ENCODE measurements at regions not wholly inside any gene's neighbourhood (a gene's known extent, or its start where the extent isn't known, plus 50 kb on each side); places are given as distances from the start of the nearest gene placed in this dataset.

DNA sequence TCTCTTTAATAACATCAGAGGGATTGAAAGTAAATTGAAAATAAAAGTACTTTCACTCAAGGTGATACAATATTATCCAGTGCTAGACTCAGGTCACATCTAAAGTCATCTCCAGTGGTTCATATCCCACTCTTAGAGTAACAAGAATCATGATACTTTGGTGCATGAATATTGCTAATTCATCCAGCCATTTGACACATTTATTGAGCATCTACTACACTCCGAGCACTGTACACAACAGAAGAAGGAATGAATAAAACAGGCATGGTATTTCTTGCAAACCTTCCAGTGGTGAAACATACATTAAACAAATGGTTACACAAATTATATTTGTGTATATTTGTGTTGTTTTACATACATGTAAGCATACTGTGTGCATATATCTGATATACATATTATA lies 116.0 kb upstream of the TMCC3 start:
- CTCF ChIA-PET, result no interaction called here
- no TSS peak for BruUV-seq (replicated peaks)
- Histone ChIP-seq H2AFZ (ENCODE audit: low read depth, low read length, poor library complexity, severe bottlenecking) (no peak overlapping the region), H3K9ac (ENCODE audit: low read length) (no peak overlapping the region), H3K4me2 (ENCODE audit: low read length) (no peak overlapping the region), H3K36me3 (ENCODE audit: control insufficient read depth in 1 of 2, insufficient read depth in 2 of 2, low read length in 2 of 2) (no peaks in the 10 kb centered on the region), H3K4me1 (ENCODE audit: control insufficient read depth in 1 of 2, insufficient read depth in 2 of 2, low read length in 2 of 2) (peaks cover 0 to 6% of the 10 kb centered on the region in 2 experiments; a peak in 2 of 4 replicates), H4K20me1 (ENCODE audit: insufficient read depth) (no peaks in the 10 kb centered on the region), H3K9me2 (ENCODE audit: insufficient read depth) (no peaks in the 10 kb centered on the region), H3K27me3 (ENCODE audit: insufficient read depth, low read length) (no peaks in the 10 kb centered on the region), H3K79me2 (ENCODE audit: insufficient read depth, low read length) (no peaks in the 10 kb centered on the region), H3K27ac (ENCODE audit: low read depth, low read length) (no peak overlapping the region), H3K9me3 (ENCODE audit: control insufficient read depth in 1 of 2, insufficient read depth in 1 of 2, low read depth in 1 of 2, low read length in 2 of 2) (no peaks in the 10 kb centered on the region), H3K4me3 (replicated peaks in 1 of 2; ENCODE audit: low read depth in 1 of 2, low read length in 2 of 2) (no peak overlapping the region)
- POLR2A ChIA-PET, result no interaction called here
- no peak for TF ChIP-seq POLR2AphosphoS5 (IDR thresholded peaks at IDR 0.05; ENCODE audit: low read depth, low read length)
- intact Hi-C loops (cut with micrococcal nuclease), result loop anchor here (10.0 kb wide), 1 partner anchor 162 kb away; no protein-coding TSS in a partner anchor
- no peak for ATAC-seq
- DNase-seq (ENCODE audit: low read depth, low spot score), result no peak
- RAD21 ChIA-PET (ENCODE audit: low non-redundant PET in 1 of 2, low total read pairs in 2 of 2, uncharacterized antibody in 2 of 2, unreplicated experiment in 2 of 2), result no interaction called here

DNA sequence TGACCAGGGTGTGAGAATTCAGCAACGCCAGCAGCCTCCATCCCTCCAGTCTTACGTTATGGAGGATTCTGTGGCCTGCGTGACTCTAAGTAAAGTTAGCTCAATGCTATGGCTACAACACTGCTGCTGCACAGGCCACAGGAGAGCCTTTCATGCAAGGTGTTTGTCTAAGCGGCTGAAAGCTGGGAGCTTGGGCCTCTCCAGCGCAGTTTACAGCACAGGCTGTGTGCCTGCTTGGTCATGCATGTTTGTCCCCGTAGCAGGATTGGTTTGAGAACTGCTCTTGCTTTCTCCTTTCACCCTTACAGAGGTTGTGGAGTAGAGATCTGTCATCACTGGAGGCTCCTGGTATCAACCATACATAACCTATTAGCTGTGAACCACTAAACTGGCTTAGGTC lies 113.1 kb upstream of the TMCC3 start:
- POLR2A ChIA-PET, result no interaction called here
- Histone ChIP-seq H3K4me3 (replicated peaks in 1 of 2; ENCODE audit: low read depth in 1 of 2, low read length in 2 of 2) (no peak overlapping the region), H3K4me1 (ENCODE audit: control insufficient read depth in 1 of 2, insufficient read depth in 2 of 2, low read length in 2 of 2) (peaks cover 0 to 9% of the 10 kb centered on the region in 2 experiments; a peak in 2 of 4 replicates), H3K79me2 (ENCODE audit: insufficient read depth, low read length) (no peaks in the 10 kb centered on the region), H3K9me2 (ENCODE audit: insufficient read depth) (no peaks in the 10 kb centered on the region), H3K9me3 (ENCODE audit: control insufficient read depth in 1 of 2, insufficient read depth in 1 of 2, low read depth in 1 of 2, low read length in 2 of 2) (no peaks in the 10 kb centered on the region), H3K36me3 (ENCODE audit: control insufficient read depth in 1 of 2, insufficient read depth in 2 of 2, low read length in 2 of 2) (no peaks in the 10 kb centered on the region), H3K9ac (ENCODE audit: low read length) (no peak overlapping the region), H3K27me3 (ENCODE audit: insufficient read depth, low read length) (no peaks in the 10 kb centered on the region), H3K4me2 (ENCODE audit: low read length) (no peak overlapping the region), H2AFZ (ENCODE audit: low read depth, low read length, poor library complexity, severe bottlenecking) (no peak overlapping the region), H3K27ac (ENCODE audit: low read depth, low read length) (no peak overlapping the region), H4K20me1 (ENCODE audit: insufficient read depth) (no peaks in the 10 kb centered on the region)
- CTCF ChIA-PET, result interaction anchor here (0.6 to 1.9 kb wide), 3 partner anchors 9 to 112 kb away, joined by 3 to 5 read pairs (median 3); no protein-coding TSS in a partner anchor
- intact Hi-C loops (cut with micrococcal nuclease), result loop anchor here (10.0 kb wide), 1 partner anchor 159 kb away; no protein-coding TSS in a partner anchor
- no peak for DNase-seq (ENCODE audit: low read depth, low spot score)
- TF ChIP-seq TCF7L2 (IDR thresholded peaks at IDR 0.05; ENCODE audit: borderline replicate concordance, extremely low read depth, insufficient read depth, insufficient read length), result no peak
- TF ChIP-seq EGR1 (IDR thresholded peaks at IDR 0.05; ENCODE audit: low read depth), result no peak
- TF ChIP-seq, protein P1, sequence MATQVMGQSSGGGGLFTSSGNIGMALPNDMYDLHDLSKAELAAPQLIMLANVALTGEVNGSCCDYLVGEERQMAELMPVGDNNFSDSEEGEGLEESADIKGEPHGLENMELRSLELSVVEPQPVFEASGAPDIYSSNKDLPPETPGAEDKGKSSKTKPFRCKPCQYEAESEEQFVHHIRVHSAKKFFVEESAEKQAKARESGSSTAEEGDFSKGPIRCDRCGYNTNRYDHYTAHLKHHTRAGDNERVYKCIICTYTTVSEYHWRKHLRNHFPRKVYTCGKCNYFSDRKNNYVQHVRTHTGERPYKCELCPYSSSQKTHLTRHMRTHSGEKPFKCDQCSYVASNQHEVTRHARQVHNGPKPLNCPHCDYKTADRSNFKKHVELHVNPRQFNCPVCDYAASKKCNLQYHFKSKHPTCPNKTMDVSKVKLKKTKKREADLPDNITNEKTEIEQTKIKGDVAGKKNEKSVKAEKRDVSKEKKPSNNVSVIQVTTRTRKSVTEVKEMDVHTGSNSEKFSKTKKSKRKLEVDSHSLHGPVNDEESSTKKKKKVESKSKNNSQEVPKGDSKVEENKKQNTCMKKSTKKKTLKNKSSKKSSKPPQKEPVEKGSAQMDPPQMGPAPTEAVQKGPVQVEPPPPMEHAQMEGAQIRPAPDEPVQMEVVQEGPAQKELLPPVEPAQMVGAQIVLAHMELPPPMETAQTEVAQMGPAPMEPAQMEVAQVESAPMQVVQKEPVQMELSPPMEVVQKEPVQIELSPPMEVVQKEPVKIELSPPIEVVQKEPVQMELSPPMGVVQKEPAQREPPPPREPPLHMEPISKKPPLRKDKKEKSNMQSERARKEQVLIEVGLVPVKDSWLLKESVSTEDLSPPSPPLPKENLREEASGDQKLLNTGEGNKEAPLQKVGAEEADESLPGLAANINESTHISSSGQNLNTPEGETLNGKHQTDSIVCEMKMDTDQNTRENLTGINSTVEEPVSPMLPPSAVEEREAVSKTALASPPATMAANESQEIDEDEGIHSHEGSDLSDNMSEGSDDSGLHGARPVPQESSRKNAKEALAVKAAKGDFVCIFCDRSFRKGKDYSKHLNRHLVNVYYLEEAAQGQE (IDR thresholded peaks at IDR 0.05; ENCODE audit: low read depth), result no peak
- no peak for TF ChIP-seq SP1 (IDR thresholded peaks at IDR 0.05; ENCODE audit: low read depth)
- TF ChIP-seq, protein P2, sequence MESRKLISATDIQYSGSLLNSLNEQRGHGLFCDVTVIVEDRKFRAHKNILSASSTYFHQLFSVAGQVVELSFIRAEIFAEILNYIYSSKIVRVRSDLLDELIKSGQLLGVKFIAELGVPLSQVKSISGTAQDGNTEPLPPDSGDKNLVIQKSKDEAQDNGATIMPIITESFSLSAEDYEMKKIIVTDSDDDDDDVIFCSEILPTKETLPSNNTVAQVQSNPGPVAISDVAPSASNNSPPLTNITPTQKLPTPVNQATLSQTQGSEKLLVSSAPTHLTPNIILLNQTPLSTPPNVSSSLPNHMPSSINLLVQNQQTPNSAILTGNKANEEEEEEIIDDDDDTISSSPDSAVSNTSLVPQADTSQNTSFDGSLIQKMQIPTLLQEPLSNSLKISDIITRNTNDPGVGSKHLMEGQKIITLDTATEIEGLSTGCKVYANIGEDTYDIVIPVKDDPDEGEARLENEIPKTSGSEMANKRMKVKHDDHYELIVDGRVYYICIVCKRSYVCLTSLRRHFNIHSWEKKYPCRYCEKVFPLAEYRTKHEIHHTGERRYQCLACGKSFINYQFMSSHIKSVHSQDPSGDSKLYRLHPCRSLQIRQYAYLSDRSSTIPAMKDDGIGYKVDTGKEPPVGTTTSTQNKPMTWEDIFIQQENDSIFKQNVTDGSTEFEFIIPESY (IDR thresholded peaks at IDR 0.05; ENCODE audit: extremely low read depth, insufficient replicate concordance, low read length), result no peak
- TF ChIP-seq, protein P3, sequence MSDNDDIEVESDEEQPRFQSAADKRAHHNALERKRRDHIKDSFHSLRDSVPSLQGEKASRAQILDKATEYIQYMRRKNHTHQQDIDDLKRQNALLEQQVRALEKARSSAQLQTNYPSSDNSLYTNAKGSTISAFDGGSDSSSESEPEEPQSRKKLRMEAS (IDR thresholded peaks at IDR 0.05), result no peak
- no peak for TF ChIP-seq FOSL1 (IDR thresholded peaks at IDR 0.05; ENCODE audit: low read depth)
- no peak for TF ChIP-seq SIN3A (IDR thresholded peaks at IDR 0.05; ENCODE audit: low read depth)
- TF ChIP-seq, protein P4, sequence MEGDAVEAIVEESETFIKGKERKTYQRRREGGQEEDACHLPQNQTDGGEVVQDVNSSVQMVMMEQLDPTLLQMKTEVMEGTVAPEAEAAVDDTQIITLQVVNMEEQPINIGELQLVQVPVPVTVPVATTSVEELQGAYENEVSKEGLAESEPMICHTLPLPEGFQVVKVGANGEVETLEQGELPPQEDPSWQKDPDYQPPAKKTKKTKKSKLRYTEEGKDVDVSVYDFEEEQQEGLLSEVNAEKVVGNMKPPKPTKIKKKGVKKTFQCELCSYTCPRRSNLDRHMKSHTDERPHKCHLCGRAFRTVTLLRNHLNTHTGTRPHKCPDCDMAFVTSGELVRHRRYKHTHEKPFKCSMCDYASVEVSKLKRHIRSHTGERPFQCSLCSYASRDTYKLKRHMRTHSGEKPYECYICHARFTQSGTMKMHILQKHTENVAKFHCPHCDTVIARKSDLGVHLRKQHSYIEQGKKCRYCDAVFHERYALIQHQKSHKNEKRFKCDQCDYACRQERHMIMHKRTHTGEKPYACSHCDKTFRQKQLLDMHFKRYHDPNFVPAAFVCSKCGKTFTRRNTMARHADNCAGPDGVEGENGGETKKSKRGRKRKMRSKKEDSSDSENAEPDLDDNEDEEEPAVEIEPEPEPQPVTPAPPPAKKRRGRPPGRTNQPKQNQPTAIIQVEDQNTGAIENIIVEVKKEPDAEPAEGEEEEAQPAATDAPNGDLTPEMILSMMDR (IDR thresholded peaks at IDR 0.05 in 2 of 3, conservative IDR thresholded peaks at IDR 0.05 in 1 of 3; ENCODE audit: borderline replicate concordance in 1 of 3, insufficient read depth in 1 of 3, low read depth in 2 of 3, low read length in 2 of 3), result no peak
- no peak for TF ChIP-seq EZH2 (IDR thresholded peaks at IDR 0.05)
- RAD21 ChIA-PET (ENCODE audit: low non-redundant PET in 1 of 2, low total read pairs in 2 of 2, uncharacterized antibody in 2 of 2, unreplicated experiment in 2 of 2), result no interaction called here
- ATAC-seq, result no peak
- BruUV-seq (replicated peaks), result no TSS peak

All from HCT116 (cell line).